ENCODE measurements at regions not wholly inside any gene's neighbourhood (a gene's known extent, or its start where the extent isn't known, plus 50 kb on each side); places are given as distances from the start of the nearest gene placed in this dataset.

- no peak overlapping the region for H3K4me3 ChIP-seq (replicated peaks; ENCODE audit: low read depth, low read length)
- no peak for DNase-seq (ENCODE audit: extremely low read depth, low read depth)
- no peak for TF ChIP-seq CTCF (IDR thresholded peaks at IDR 0.05; ENCODE audit: low read depth, low read length, missing control alignments)
These were observed 225.8 kb upstream of the TRAM1L1 start for GRCh38 chr4:117311215-117311614.

GRCh38 chr4:117311989-117312388 is 226.6 kb upstream of the TRAM1L1 start:
- TF ChIP-seq CTCF (IDR thresholded peaks at IDR 0.05; ENCODE audit: low read depth, low read length, missing control alignments), result no peak
- no peak overlapping the region for H3K4me3 ChIP-seq (replicated peaks; ENCODE audit: low read depth, low read length)

GRCh38 chr4:117324851-117325491 is 239.6 kb upstream of the TRAM1L1 start:
- H3K4me3 ChIP-seq (replicated peaks; ENCODE audit: low read depth, low read length), result no peak overlapping the region
- DNase-seq (ENCODE audit: extremely low read depth, low read depth), result no peak
- no peak for TF ChIP-seq CTCF (IDR thresholded peaks at IDR 0.05; ENCODE audit: low read depth, low read length, missing control alignments)

More at GRCh38 chr4:117311989-117312388, 226.6 kb upstream of the TRAM1L1 start:
- DNase-seq (ENCODE audit: extremely low read depth, low read depth), result no peak

GRCh38 chr4:117326091-117326490 is 240.7 kb upstream of the TRAM1L1 start:
- no peak overlapping the region for H3K4me3 ChIP-seq (replicated peaks; ENCODE audit: low read depth, low read length)
- no peak for DNase-seq (ENCODE audit: extremely low read depth, low read depth)
- no peak for TF ChIP-seq CTCF (IDR thresholded peaks at IDR 0.05; ENCODE audit: low read depth, low read length, missing control alignments)

- H3K4me3 ChIP-seq (replicated peaks; ENCODE audit: low read depth, low read length), result no peak overlapping the region
- no peak for TF ChIP-seq CTCF (IDR thresholded peaks at IDR 0.05; ENCODE audit: low read depth, low read length, missing control alignments)
- DNase-seq (ENCODE audit: extremely low read depth, low read depth), result no peak
These were observed 242.1 kb upstream of the TRAM1L1 start for GRCh38 chr4:117327491-117327890.

GRCh38 chr4:117328333-117328732 is 243.0 kb upstream of the TRAM1L1 start:
- no peak for TF ChIP-seq CTCF (IDR thresholded peaks at IDR 0.05; ENCODE audit: low read depth, low read length, missing control alignments)
- no peak for DNase-seq (ENCODE audit: extremely low read depth, low read depth)
- no peak overlapping the region for H3K4me3 ChIP-seq (replicated peaks; ENCODE audit: low read depth, low read length)

- H3K4me3 ChIP-seq (replicated peaks; ENCODE audit: low read depth, low read length), result no peak overlapping the region
- TF ChIP-seq CTCF (IDR thresholded peaks at IDR 0.05; ENCODE audit: low read depth, low read length, missing control alignments), result no peak
- no peak for DNase-seq (ENCODE audit: extremely low read depth, low read depth)
These were observed 246.4 kb upstream of the TRAM1L1 start for GRCh38 chr4:117331817-117332216.

Measured in HFF-Myc (cell line).